ENCODE measurements at regions not wholly inside any gene's neighbourhood (a gene's known extent, or its start where the extent isn't known, plus 50 kb on each side); places are given as distances from the start of the nearest gene placed in this dataset.

DNA sequence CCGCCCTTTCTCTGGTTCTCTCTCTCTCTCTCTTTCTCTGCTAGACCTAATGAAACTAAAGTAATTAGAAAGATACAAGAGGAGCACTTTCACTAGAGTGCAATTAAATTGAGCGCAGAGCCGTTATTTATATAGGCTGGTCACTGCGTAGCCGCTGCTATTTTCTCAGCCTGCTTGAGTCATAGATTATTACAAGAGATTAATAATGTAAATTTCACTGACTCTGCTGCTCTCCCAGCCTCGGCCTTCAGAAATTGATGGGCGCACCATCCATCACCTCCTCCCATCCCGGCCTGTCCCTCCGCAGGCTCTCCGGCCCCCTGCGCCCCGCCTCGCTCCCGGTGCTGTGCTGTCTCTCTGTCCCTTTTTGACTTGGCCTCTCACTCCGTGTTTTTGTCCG, 268.0 kb upstream of the MVB12B start:
- no peak overlapping the region for H3K27ac ChIP-seq (replicated peaks)
- no peak for TF ChIP-seq POLR2AphosphoS5 (IDR thresholded peaks at IDR 0.05; ENCODE audit: low read depth)
- TF ChIP-seq CTCF (IDR thresholded peaks at IDR 0.05; ENCODE audit: insufficient read depth, low read length): no peak
- TF ChIP-seq, protein P1, sequence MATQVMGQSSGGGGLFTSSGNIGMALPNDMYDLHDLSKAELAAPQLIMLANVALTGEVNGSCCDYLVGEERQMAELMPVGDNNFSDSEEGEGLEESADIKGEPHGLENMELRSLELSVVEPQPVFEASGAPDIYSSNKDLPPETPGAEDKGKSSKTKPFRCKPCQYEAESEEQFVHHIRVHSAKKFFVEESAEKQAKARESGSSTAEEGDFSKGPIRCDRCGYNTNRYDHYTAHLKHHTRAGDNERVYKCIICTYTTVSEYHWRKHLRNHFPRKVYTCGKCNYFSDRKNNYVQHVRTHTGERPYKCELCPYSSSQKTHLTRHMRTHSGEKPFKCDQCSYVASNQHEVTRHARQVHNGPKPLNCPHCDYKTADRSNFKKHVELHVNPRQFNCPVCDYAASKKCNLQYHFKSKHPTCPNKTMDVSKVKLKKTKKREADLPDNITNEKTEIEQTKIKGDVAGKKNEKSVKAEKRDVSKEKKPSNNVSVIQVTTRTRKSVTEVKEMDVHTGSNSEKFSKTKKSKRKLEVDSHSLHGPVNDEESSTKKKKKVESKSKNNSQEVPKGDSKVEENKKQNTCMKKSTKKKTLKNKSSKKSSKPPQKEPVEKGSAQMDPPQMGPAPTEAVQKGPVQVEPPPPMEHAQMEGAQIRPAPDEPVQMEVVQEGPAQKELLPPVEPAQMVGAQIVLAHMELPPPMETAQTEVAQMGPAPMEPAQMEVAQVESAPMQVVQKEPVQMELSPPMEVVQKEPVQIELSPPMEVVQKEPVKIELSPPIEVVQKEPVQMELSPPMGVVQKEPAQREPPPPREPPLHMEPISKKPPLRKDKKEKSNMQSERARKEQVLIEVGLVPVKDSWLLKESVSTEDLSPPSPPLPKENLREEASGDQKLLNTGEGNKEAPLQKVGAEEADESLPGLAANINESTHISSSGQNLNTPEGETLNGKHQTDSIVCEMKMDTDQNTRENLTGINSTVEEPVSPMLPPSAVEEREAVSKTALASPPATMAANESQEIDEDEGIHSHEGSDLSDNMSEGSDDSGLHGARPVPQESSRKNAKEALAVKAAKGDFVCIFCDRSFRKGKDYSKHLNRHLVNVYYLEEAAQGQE (IDR thresholded peaks at IDR 0.05; ENCODE audit: insufficient replicate concordance, low read depth): no peak
- TF ChIP-seq SPI1 (IDR thresholded peaks at IDR 0.05; ENCODE audit: borderline replicate concordance, low read depth): no peak
- no peak for TF ChIP-seq GABPA (IDR thresholded peaks at IDR 0.05; ENCODE audit: low read depth)
- no peak for DNase-seq (ENCODE audit: low read depth in 1 of 2, low spot score in 1 of 2)
- no peak overlapping the region for H3K4me3 ChIP-seq (replicated peaks; ENCODE audit: insufficient read depth, low read length)
- H3K27me3 ChIP-seq (ENCODE audit: insufficient read depth, poor library complexity, severe bottlenecking): peaks cover 2% of the 10 kb centered on the region

- no peak overlapping the region for H3K27ac ChIP-seq (replicated peaks)
- H3K4me3 ChIP-seq (replicated peaks; ENCODE audit: insufficient read depth, low read length): no peak overlapping the region
- no peak for TF ChIP-seq POLR2AphosphoS5 (IDR thresholded peaks at IDR 0.05; ENCODE audit: low read depth)
- no peak for TF ChIP-seq CTCF (IDR thresholded peaks at IDR 0.05; ENCODE audit: insufficient read depth, low read length)
- TF ChIP-seq SPI1 (IDR thresholded peaks at IDR 0.05; ENCODE audit: borderline replicate concordance, low read depth): no peak
- peaks cover 2% of the 10 kb centered on the region for H3K27me3 ChIP-seq (ENCODE audit: insufficient read depth, poor library complexity, severe bottlenecking)
- DNase-seq (ENCODE audit: low read depth in 1 of 2, low spot score in 1 of 2): no peak
These were observed 265.1 kb upstream of the MVB12B start for GRCh38 chr9:126061575-126061974.

DNA sequence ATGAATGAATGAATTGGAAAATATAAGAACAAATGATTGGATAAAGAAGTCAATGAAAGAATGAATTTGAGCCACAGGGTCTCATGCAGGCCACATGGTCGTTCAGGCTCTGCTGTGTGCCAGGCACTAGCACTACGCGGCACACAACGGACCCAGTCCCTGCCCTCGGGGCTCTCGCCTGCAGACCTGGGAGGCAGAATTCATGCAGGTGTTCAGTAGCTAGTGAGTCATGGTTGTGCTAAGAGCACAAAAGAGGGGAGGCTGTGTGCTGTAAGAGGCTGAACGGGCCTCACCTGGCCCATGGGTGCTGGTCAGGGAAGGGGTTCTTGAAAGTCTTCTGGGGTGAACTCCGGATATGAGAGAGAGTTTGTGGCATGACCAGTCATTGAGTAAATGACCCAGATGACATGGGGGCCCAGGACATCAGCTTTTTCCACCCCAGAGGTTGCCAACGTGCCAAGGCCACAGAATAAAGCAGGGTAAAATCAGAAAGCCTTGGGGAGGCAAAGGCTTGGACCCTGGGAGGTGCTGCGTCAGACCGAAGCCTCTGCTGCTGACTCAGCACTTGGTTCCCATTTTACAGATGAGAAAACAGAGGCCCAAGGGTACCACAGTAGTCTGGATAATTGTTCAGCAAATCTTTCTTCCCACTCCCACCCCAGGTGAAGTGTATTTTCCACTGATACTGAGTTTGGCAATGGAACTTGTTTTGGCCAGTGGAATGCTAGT, 264.3 kb upstream of the MVB12B start:
- H3K27me3 ChIP-seq (ENCODE audit: insufficient read depth, poor library complexity, severe bottlenecking): peaks cover 2% of the 10 kb centered on the region
- DNase-seq (ENCODE audit: low read depth in 1 of 2, low spot score in 1 of 2): no peak
- H3K4me3 ChIP-seq (replicated peaks; ENCODE audit: insufficient read depth, low read length): no peak overlapping the region
- no peak for TF ChIP-seq SPI1 (IDR thresholded peaks at IDR 0.05; ENCODE audit: borderline replicate concordance, low read depth)
- TF ChIP-seq CTCF (IDR thresholded peaks at IDR 0.05; ENCODE audit: insufficient read depth, low read length): no peak
- TF ChIP-seq POLR2AphosphoS5 (IDR thresholded peaks at IDR 0.05; ENCODE audit: low read depth): no peak
- TF ChIP-seq GABPA (IDR thresholded peaks at IDR 0.05; ENCODE audit: low read depth): no peak
- TF ChIP-seq, protein P1 (IDR thresholded peaks at IDR 0.05; ENCODE audit: insufficient replicate concordance, low read depth): no peak
- H3K27ac ChIP-seq (replicated peaks): no peak overlapping the region

- TF ChIP-seq SPI1 (IDR thresholded peaks at IDR 0.05; ENCODE audit: borderline replicate concordance, low read depth) (no peak), GABPA (IDR thresholded peaks at IDR 0.05; ENCODE audit: low read depth) (no peak), CTCF (IDR thresholded peaks at IDR 0.05; ENCODE audit: insufficient read depth, low read length) (no peak), POLR2AphosphoS5 (IDR thresholded peaks at IDR 0.05; ENCODE audit: low read depth) (no peak)
- TF ChIP-seq, protein P1 (IDR thresholded peaks at IDR 0.05; ENCODE audit: insufficient replicate concordance, low read depth): no peak
These were observed 263.3 kb upstream of the MVB12B start for GRCh38 chr9:126063326-126063725.

More at GRCh38 chr9:126063326-126063725, 263.3 kb upstream of the MVB12B start:
- H3K27me3 ChIP-seq (ENCODE audit: insufficient read depth, poor library complexity, severe bottlenecking): peaks cover 2% of the 10 kb centered on the region
- no peak overlapping the region for H3K4me3 ChIP-seq (replicated peaks; ENCODE audit: insufficient read depth, low read length)
- H3K27ac ChIP-seq (replicated peaks): no peak overlapping the region
- DNase-seq (ENCODE audit: low read depth in 1 of 2, low spot score in 1 of 2): no peak

Data from HL-60 (cell line).